HepG2 (cell line): ENCODE measurements at regions not wholly inside any gene's neighbourhood (a gene's known extent, or its start where the extent isn't known, plus 50 kb on each side); places are given as distances from the start of the nearest gene placed in this dataset.

Source experiments
- ATAC-seq: fragments of 200-7000 bp; cut with Tn5 transposase; 3 replicates; pipeline ENCODE4 v1.9.1; 2020; ENCODE audit warnings: mild to moderate bottlenecking, moderate library complexity
- BruUV-seq: library from RNA; stranded (reverse); fragments of 400-500 nt; replicated peaks from 2 replicates; lab custom pipeline; 2021; lab: Mats Ljungman, UMichigan
- CTCF ChIA-PET: fragments of 300-600 bp; formaldehyde crosslinking; extraction: SDS; loops from one replicate; lab custom pipeline; 2021; ENCODE audit warnings: low total read pairs, inconsistent platforms, low intra/inter-chr PET ratio; lab: Yijun Ruan, JAX
- POLR2A ChIA-PET: fragments of 350-600 bp; sonication (Branson Sonifier 250); formaldehyde crosslinking; loops from one replicate; lab custom pipeline; 2020; ENCODE audit warnings: antibody characterized with exemption, inconsistent platforms; lab: Yijun Ruan, JAX
- DNase-seq: peaks from one replicate; pipeline ENCODE4 v3.0.0-alpha.2; 2015; ENCODE audit warnings: low spot score
- FAIRE-seq: peaks from 3 replicates; lab custom pipeline; 2011; peaks lifted over from hg19 to GRCh38; lab: Jason Lieb, UNC
- H2AFZ ChIP-seq: one replicate; pipeline ENCODE4 v1.6.1; 2011; ENCODE audit warnings: low read length, inconsistent platforms
- H3K27ac ChIP-seq: fragments of 300-600 bp; 3 replicates; pipeline ENCODE4 v1.8.0; 2011; ENCODE audit warnings: mixed run types, mild to moderate bottlenecking, mixed read lengths, low read length, inconsistent platforms; ENCODE audit not compliant: insufficient read depth; ENCODE audit errors: extremely low read length
- H3K27me3 ChIP-seq, 2 experiments: fragments of 200-600 bp in 1 of 2; 2 replicates in 1 of 2; 3 replicates in 1 of 2; pipeline versions ENCODE4 v1.6.0 to v1.8.0; 2011; ENCODE audit warnings: low read length in 2 of 2, mild to moderate bottlenecking in 2 of 2, moderate library complexity in 2 of 2, inconsistent platforms in 1 of 2; ENCODE audit not compliant: insufficient read depth in 2 of 2, control insufficient read depth in 1 of 2
- H3K36me3 ChIP-seq, 2 experiments: fragments of 200-600 bp in 1 of 2; replicated peaks in 1 of 2; 2 replicates in 1 of 2; 3 replicates in 1 of 2; pipeline versions ENCODE4 v1.5.1 to v1.8.0; 2011; ENCODE audit warnings: low read length in 2 of 2, inconsistent platforms in 1 of 2; ENCODE audit not compliant: insufficient read depth in 2 of 2, control insufficient read depth in 1 of 2
- H3K4me1 ChIP-seq: 2 replicates; pipeline ENCODE4 v1.5.1; 2012; ENCODE audit warnings: low read length, inconsistent platforms; ENCODE audit not compliant: insufficient read depth
- H3K4me2 ChIP-seq: 2 replicates; pipeline ENCODE4 v1.6.0; 2011; ENCODE audit warnings: low read depth, low read length, inconsistent platforms
- H3K4me3 ChIP-seq, 3 experiments: fragments of 200-600 bp in 1 of 3; sonication (generic), shearing (Covaris generic) in 1 of 3; replicated peaks in 1 of 3; 2 replicates each; pipeline ENCODE4 v1.5.1; 2011 to 2016; ENCODE audit warnings: low read length in 3 of 3, inconsistent platforms in 2 of 3, low read depth in 2 of 3, mild to moderate bottlenecking in 2 of 3, control low read depth in 1 of 3, mixed read lengths in 1 of 3; ENCODE audit not compliant: insufficient read depth in 1 of 3
- H3K79me2 ChIP-seq: one replicate; pipeline ENCODE4 v1.6.1; 2011; ENCODE audit warnings: low read length, inconsistent platforms; ENCODE audit not compliant: insufficient read depth
- H3K9ac ChIP-seq: 2 replicates; pipeline ENCODE4 v1.6.0; 2011; ENCODE audit warnings: mild to moderate bottlenecking, low read depth, low read length, inconsistent platforms; ENCODE audit not compliant: insufficient read depth
- H3K9me3 ChIP-seq: 2 replicates; pipeline ENCODE4 v1.5.1; 2012; ENCODE audit warnings: mild to moderate bottlenecking, low read length
- H4K20me1 ChIP-seq: 2 replicates; pipeline ENCODE4 v1.6.0; 2011; ENCODE audit warnings: inconsistent platforms, mild to moderate bottlenecking, low read length, moderate library complexity; ENCODE audit not compliant: insufficient read depth
- CBX1 ChIP-seq: IDR thresholded peaks from one replicate; pipeline ENCODE4 v1.6.1; 2016; ENCODE audit warnings: antibody characterized with exemption, low read depth
- CEBPG ChIP-seq: IDR thresholded peaks from 2 replicates; pipeline ENCODE4 v1.6.1; 2016
- MIER3 ChIP-seq: IDR thresholded peaks from 2 replicates; pipeline ENCODE4 v1.6.1; 2016; ENCODE audit warnings: missing compliant biosample characterization, borderline replicate concordance
- REPIN1 ChIP-seq: sonication (generic); formaldehyde crosslinking; IDR thresholded peaks from 2 replicates; pipeline ENCODE4 v1.8.0; 2022; ENCODE audit warnings: missing genetic modification reagents, low read depth, mild to moderate bottlenecking, borderline replicate concordance
- SOX6 ChIP-seq, 2 experiments: fragments of 450-650 bp in 1 of 2; sonication (generic) in 1 of 2; formaldehyde crosslinking in 1 of 2; IDR thresholded peaks; 2 replicates each; pipeline versions ENCODE4 v1.4.0 to v1.6.1; 2017 to 2020; ENCODE audit warnings: antibody characterized with exemption in 1 of 2, mild to moderate bottlenecking in 1 of 2, missing genetic modification reagents in 1 of 2
- SPEN ChIP-seq: sonication (generic); formaldehyde crosslinking; IDR thresholded peaks from 2 replicates; pipeline ENCODE4 v1.5.1; 2020; ENCODE audit warnings: low read depth, mild to moderate bottlenecking, missing genetic modification reagents
- ZNF30 ChIP-seq: sonication (generic); formaldehyde crosslinking; IDR thresholded peaks from 2 replicates; pipeline ENCODE4 v1.5.0; 2020; ENCODE audit warnings: mild to moderate bottlenecking, missing genetic modification reagents
- ZNF672 ChIP-seq: sonication (generic); formaldehyde crosslinking; IDR thresholded peaks from 2 replicates; pipeline ENCODE4 v1.8.1; 2022; ENCODE audit warnings: missing genetic modification reagents
- WGBS: methylation state at CpG from one replicate; pipeline ENCODE4 v1.1.6; 2017; ENCODE audit warnings: low lambda C conversion rate; 5-methylcytosine and 5-hydroxymethylcytosine counted together
- in situ Hi-C: cut with HindIII; loops from 2 replicates; pipeline ENCODE4 v1.10.0; 2017; ENCODE audit warnings: low pct_unique_long_range_greater_than_20kb; ENCODE audit not compliant: extremely low pct_ligation_motif_present
- intact Hi-C: fragments of 100-400 bp; cut with micrococcal nuclease; formaldehyde crosslinking; loops from one replicate; pipeline ENCODE4 v1.10.0; 2022; ENCODE audit not compliant: unreplicated experiment
- TF ChIP-seq, protein P1 (sequence below): sonication (generic); formaldehyde crosslinking; IDR thresholded peaks from 2 replicates; pipeline ENCODE4 v1.5.0; 2020; ENCODE audit warnings: missing genetic modification reagents, mild to moderate bottlenecking, borderline replicate concordance
- TF ChIP-seq, protein P2 (sequence below): sonication (generic); formaldehyde crosslinking; IDR thresholded peaks from 2 replicates; pipeline ENCODE4 v1.4.0; 2020; ENCODE audit warnings: mild to moderate bottlenecking, missing genetic modification reagents
- TF ChIP-seq, protein P3 (sequence below): sonication (generic); formaldehyde crosslinking; IDR thresholded peaks from 2 replicates; pipeline ENCODE4 v1.4.0; 2020; ENCODE audit warnings: low read depth, mild to moderate bottlenecking, missing genetic modification reagents

DNA sequence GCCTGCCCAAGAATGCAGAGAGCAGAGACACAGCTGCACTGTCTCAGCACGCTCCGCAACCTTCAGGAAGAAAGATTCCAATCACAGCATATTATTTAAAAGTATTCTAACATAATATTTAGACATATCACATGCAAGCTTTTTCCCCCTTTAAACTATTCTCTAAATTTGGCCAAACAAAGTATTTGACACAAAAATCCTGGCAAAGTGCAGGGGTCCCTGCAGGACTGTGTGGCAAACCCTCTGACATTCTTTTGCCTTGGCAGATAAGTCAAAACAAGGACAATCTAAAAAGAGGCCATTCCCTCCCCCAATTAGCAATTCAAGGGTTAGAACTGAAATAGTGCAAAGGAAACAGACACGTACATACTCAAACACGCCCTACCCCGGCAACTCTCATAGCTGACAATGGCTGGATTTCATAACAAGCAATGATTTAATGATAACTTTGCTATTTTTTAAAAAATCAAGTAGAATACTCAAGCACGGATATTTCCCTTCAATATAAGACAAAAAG is 225.3 kb downstream of the MRPL39 start (continued):
- TF ChIP-seq, protein P1, sequence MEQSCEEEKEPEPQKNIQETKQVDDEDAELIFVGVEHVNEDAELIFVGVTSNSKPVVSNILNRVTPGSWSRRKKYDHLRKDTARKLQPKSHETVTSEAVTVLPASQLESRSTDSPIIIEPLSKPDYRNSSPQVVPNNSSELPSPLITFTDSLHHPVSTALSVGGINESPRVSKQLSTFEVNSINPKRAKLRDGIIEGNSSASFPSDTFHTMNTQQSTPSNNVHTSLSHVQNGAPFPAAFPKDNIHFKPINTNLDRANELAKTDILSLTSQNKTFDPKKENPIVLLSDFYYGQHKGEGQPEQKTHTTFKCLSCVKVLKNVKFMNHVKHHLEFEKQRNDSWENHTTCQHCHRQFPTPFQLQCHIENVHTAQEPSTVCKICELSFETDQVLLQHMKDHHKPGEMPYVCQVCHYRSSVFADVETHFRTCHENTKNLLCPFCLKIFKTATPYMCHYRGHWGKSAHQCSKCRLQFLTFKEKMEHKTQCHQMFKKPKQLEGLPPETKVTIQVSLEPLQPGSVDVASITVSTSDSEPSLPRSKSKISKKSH (CRISPR knock-in tag): no peak
- TF ChIP-seq, protein P2, sequence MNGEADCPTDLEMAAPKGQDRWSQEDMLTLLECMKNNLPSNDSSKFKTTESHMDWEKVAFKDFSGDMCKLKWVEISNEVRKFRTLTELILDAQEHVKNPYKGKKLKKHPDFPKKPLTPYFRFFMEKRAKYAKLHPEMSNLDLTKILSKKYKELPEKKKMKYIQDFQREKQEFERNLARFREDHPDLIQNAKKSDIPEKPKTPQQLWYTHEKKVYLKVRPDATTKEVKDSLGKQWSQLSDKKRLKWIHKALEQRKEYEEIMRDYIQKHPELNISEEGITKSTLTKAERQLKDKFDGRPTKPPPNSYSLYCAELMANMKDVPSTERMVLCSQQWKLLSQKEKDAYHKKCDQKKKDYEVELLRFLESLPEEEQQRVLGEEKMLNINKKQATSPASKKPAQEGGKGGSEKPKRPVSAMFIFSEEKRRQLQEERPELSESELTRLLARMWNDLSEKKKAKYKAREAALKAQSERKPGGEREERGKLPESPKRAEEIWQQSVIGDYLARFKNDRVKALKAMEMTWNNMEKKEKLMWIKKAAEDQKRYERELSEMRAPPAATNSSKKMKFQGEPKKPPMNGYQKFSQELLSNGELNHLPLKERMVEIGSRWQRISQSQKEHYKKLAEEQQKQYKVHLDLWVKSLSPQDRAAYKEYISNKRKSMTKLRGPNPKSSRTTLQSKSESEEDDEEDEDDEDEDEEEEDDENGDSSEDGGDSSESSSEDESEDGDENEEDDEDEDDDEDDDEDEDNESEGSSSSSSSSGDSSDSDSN: no peak
- TF ChIP-seq SOX6 (IDR thresholded peaks at IDR 0.05) (no peak), SOX6 (CRISPR knock-in tag; IDR thresholded peaks at IDR 0.05) (no peak)
- TF ChIP-seq, protein P3, sequence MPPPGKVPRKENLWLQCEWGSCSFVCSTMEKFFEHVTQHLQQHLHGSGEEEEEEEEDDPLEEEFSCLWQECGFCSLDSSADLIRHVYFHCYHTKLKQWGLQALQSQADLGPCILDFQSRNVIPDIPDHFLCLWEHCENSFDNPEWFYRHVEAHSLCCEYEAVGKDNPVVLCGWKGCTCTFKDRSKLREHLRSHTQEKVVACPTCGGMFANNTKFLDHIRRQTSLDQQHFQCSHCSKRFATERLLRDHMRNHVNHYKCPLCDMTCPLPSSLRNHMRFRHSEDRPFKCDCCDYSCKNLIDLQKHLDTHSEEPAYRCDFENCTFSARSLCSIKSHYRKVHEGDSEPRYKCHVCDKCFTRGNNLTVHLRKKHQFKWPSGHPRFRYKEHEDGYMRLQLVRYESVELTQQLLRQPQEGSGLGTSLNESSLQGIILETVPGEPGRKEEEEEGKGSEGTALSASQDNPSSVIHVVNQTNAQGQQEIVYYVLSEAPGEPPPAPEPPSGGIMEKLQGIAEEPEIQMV (CRISPR knock-in tag): no peak

DNA sequence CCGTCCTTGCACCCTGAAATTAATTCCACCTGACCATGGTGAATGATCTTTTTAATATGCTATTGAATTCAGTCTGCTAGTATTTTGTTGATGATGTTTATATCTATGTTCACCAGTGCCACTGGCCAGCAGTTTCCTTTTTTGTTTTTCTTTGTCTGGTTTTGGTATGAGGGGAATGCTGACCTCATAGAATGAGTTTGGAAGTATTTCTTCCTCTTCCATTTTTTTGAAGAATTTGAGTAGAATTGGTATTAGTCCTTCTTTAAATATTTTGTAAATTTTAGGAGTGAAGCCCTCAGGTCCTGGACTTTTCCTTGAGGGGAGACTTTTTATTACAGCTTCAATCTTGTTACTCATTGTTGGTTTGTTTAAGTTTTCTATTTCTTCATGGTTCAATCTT is 231.6 kb downstream of the MRPL39 start:
- H2AFZ ChIP-seq: no peak overlapping the region
- no TSS peak for BruUV-seq
- intact Hi-C loops: no loop called here
- no peak overlapping the region for H3K9ac ChIP-seq
- H3K9me3 ChIP-seq: peaks cover 47% of the 10 kb centered on the region
- in situ Hi-C loops: no loop called here
- POLR2A ChIA-PET: no interaction called here
- FAIRE-seq: no peak
- WGBS: 0% methylated on average over 1 of the region's 1 CpG
- no peak for DNase-seq
- H3K4me1 ChIP-seq: no peaks in the 10 kb centered on the region
- no peak overlapping the region for H3K4me2 ChIP-seq
- no peak overlapping the region for H3K4me3 ChIP-seq
- H3K79me2 ChIP-seq: no peaks in the 10 kb centered on the region
- H3K27ac ChIP-seq: no peak overlapping the region
- ATAC-seq: no peak
- CTCF ChIA-PET: no interaction called here
- TF ChIP-seq CEBPG (no peak), MIER3 (CRISPR knock-in tag) (no peak), ZNF672 (CRISPR knock-in tag) (no peak), REPIN1 (CRISPR knock-in tag) (no peak), ZNF30 (no peak), CBX1 (no peak), SPEN (CRISPR knock-in tag) (no peak)
- H4K20me1 ChIP-seq: no peaks in the 10 kb centered on the region
- H3K27me3 ChIP-seq: no peaks in the 10 kb centered on the region
- H3K36me3 ChIP-seq: no peaks in the 10 kb centered on the region
